ENCODE measurements at regions not wholly inside any gene's neighbourhood (a gene's known extent, or its start where the extent isn't known, plus 50 kb on each side); places are given as distances from the start of the nearest gene placed in this dataset.

- TF ChIP-seq POLR2A (IDR thresholded peaks at IDR 0.05; ENCODE audit: extremely low read depth, insufficient read length) (no peak), MAX (IDR thresholded peaks at IDR 0.05; ENCODE audit: low read depth, low read length) (no peak), CTCF (IDR thresholded peaks at IDR 0.05; ENCODE audit: low read depth, low read length) (no peak), MYC (IDR thresholded peaks at IDR 0.05; ENCODE audit: low read depth, low read length) (no peak)
- no peak for DNase-seq (ENCODE audit: low read depth)
- no peak overlapping the region for H3K4me3 ChIP-seq (ENCODE audit: low read depth, low read length)
These were observed 58.7 kb upstream of the TRPC7 start for GRCh38 chr5:136423944-136424606.

GRCh38 chr5:136420168-136420898 lies 55.0 kb upstream of the TRPC7 start:
- H3K4me3 ChIP-seq (ENCODE audit: low read depth, low read length), result no peak overlapping the region
- TF ChIP-seq POLR2A (IDR thresholded peaks at IDR 0.05; ENCODE audit: extremely low read depth, insufficient read length), result no peak
- no peak for TF ChIP-seq MYC (IDR thresholded peaks at IDR 0.05; ENCODE audit: low read depth, low read length)
- TF ChIP-seq CTCF (IDR thresholded peaks at IDR 0.05; ENCODE audit: low read depth, low read length), result no peak
- TF ChIP-seq MAX (IDR thresholded peaks at IDR 0.05; ENCODE audit: low read depth, low read length), result no peak
- no peak for DNase-seq (ENCODE audit: low read depth)

DNA sequence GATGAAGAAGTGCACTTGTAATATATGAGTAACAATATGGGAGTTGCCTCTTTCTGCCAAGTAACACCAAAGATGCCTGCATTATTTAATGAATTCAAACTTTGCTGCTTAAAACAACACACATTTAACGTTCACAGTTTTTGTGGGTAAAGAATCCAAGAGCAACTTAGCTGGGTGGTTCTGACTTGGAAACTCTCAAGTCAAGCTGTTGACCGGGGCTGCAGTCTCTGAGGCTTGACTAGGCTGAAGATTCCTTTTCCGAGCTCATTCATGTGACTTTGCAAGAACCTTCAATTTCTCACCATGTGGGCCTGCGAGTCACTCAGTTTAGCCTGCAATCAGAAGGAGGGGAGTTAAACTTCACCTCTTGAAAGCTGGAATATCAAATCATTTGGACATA lies 53.0 kb upstream of the TRPC7 start:
- no peak for TF ChIP-seq MYC (IDR thresholded peaks at IDR 0.05; ENCODE audit: low read depth, low read length)
- no peak for TF ChIP-seq CTCF (IDR thresholded peaks at IDR 0.05; ENCODE audit: low read depth, low read length)
- TF ChIP-seq MAX (IDR thresholded peaks at IDR 0.05; ENCODE audit: low read depth, low read length), result no peak
- no peak for TF ChIP-seq POLR2A (IDR thresholded peaks at IDR 0.05; ENCODE audit: extremely low read depth, insufficient read length)
- DNase-seq (ENCODE audit: low read depth), result no peak
- no peak overlapping the region for H3K4me3 ChIP-seq (ENCODE audit: low read depth, low read length)

Measured in NB4 (cell line).